CD8-positive, alpha-beta memory T cell (primary cell): ENCODE measurements at regions not wholly inside any gene's neighbourhood (a gene's known extent, or its start where the extent isn't known, plus 50 kb on each side); places are given as distances from the start of the nearest gene placed in this dataset.

Experiments used
- CTCF ChIA-PET: fragments of 350-600 bp; sonication (Branson Sonifier 250); formaldehyde crosslinking; loops from one replicate; lab custom pipeline; 2021; ENCODE audit warnings: antibody characterized with exemption; lab: Charles Lee
- POLR2A ChIA-PET: fragments of 350-600 bp; sonication (Branson Sonifier 250); formaldehyde crosslinking; loops from one replicate; lab custom pipeline; 2021; ENCODE audit warnings: antibody characterized with exemption; lab: Charles Lee
- DNase-seq, 5 donors: peaks; one replicate each; pipeline versions ENCODE4 v3.0.0 to v3.0.0-alpha.2; 2020 to 2022; ENCODE audit warnings: mixed read lengths in 1 of 5
- H3K27ac ChIP-seq: one replicate; pipeline ENCODE4 v1.7.0; 2013; ENCODE audit warnings: low read depth, mild to moderate bottlenecking, low read length, moderate library complexity
- H3K27me3 ChIP-seq: 2 replicates; pipeline ENCODE4 v1.7.0; 2013; ENCODE audit warnings: low read length, mild to moderate bottlenecking; ENCODE audit not compliant: insufficient read depth, poor library complexity, severe bottlenecking
- H3K36me3 ChIP-seq: 2 replicates; pipeline ENCODE4 v1.7.0; 2013; ENCODE audit warnings: mild to moderate bottlenecking, low read length, moderate library complexity; ENCODE audit not compliant: insufficient read depth
- H3K4me1 ChIP-seq: 2 replicates; pipeline ENCODE4 v1.7.0; 2013; ENCODE audit warnings: mild to moderate bottlenecking, low read length, moderate library complexity; ENCODE audit not compliant: insufficient read depth
- H3K4me3 ChIP-seq: 2 replicates; pipeline ENCODE4 v1.7.0; 2013; ENCODE audit warnings: mild to moderate bottlenecking, low read length
- H3K9me3 ChIP-seq: 2 replicates; pipeline ENCODE4 v1.7.0; 2013; ENCODE audit warnings: mild to moderate bottlenecking, low read length
- H3K27ac Mint-ChIP-seq, 8 donors: one replicate each; pipeline ENCODE4 v1.8.0; 2020 to 2021; ENCODE audit warnings: mixed read lengths in 8 of 8, mild to moderate bottlenecking in 6 of 8, inconsistent platforms in 3 of 8, moderate library complexity in 3 of 8
- H3K27me3 Mint-ChIP-seq, 2 donors: one replicate each; pipeline ENCODE4 v1.8.0; 2020 to 2021; ENCODE audit warnings: mixed read lengths in 2 of 2, mild to moderate bottlenecking in 1 of 2, moderate library complexity in 1 of 2
- H3K36me3 Mint-ChIP-seq, 3 donors: one replicate each; pipeline ENCODE4 v1.8.0; 2020 to 2021; ENCODE audit warnings: mixed read lengths in 3 of 3, inconsistent platforms in 1 of 3, mild to moderate bottlenecking in 1 of 3
- H3K4me1 Mint-ChIP-seq, 3 donors: one replicate each; pipeline ENCODE4 v1.8.0; 2020 to 2021; ENCODE audit warnings: mixed read lengths in 3 of 3, inconsistent platforms in 1 of 3, mild to moderate bottlenecking in 1 of 3
- H3K4me3 Mint-ChIP-seq, 7 donors: one replicate each; pipeline ENCODE4 v1.8.0; 2020 to 2021; ENCODE audit warnings: mixed read lengths in 7 of 7, mild to moderate bottlenecking in 6 of 7, moderate library complexity in 4 of 7, inconsistent platforms in 2 of 7
- H3K9me3 Mint-ChIP-seq, 5 donors: one replicate each; pipeline ENCODE4 v1.8.0; 2020 to 2022; ENCODE audit warnings: mixed read lengths in 5 of 5, mild to moderate bottlenecking in 3 of 5, moderate library complexity in 2 of 5, inconsistent platforms in 1 of 5

GRCh38 chr4:35526456-35526855 is 717.9 kb downstream of the ARAP2 start:
- Mint-ChIP-seq H3K27me3 (peaks cover 0 to 1% of the 10 kb centered on the region in 2 donors), H3K4me3 (peak overlapping the region in 1 of 7 donors; percentile 34), H3K4me1 (peaks cover 0 to 6% (median 4%) of the 10 kb centered on the region in 3 donors), H3K36me3 (no peaks in the 10 kb centered on the region), H3K27ac (no peak overlapping the region), H3K9me3 (peaks cover 0 to 8% (median 0%) of the 10 kb centered on the region in 5 donors)
- no peaks in the 10 kb centered on the region for H3K36me3 ChIP-seq
- no peak overlapping the region for H3K27ac ChIP-seq
- H3K4me1 ChIP-seq, result no peaks in the 10 kb centered on the region
- no peak for DNase-seq
- POLR2A ChIA-PET, result no interaction called here
- CTCF ChIA-PET, result no interaction called here
- no peaks in the 10 kb centered on the region for H3K9me3 ChIP-seq
- H3K4me3 ChIP-seq, result no peak overlapping the region
- no peaks in the 10 kb centered on the region for H3K27me3 ChIP-seq

DNA sequence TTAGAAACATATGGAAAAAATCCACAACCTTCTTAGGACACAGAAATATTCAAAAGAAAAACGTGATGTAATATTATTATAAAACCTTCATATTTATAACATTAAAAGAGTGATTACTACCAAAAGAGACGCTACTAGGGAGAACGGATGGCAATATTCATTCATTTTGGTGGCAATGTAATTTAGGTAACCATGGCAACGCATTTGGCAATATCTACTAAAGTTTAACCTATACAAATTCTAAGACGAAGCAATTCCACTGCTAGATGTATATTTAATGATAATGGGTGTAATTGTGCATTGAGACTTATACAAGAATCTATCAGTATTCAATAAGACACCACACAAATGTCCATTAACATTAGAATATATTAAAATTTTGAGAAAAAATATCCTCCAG is 709.4 kb downstream of the ARAP2 start:
- no peak overlapping the region for H3K27ac Mint-ChIP-seq
- POLR2A ChIA-PET, result no interaction called here
- H3K4me1 ChIP-seq, result no peaks in the 10 kb centered on the region
- no peak for DNase-seq
- no peaks in the 10 kb centered on the region for H3K36me3 Mint-ChIP-seq
- H3K9me3 ChIP-seq, result no peaks in the 10 kb centered on the region
- H3K27me3 ChIP-seq, result no peaks in the 10 kb centered on the region
- H3K4me3 Mint-ChIP-seq, result no peak overlapping the region
- no peak overlapping the region for H3K4me3 ChIP-seq
- no peaks in the 10 kb centered on the region for H3K4me1 Mint-ChIP-seq
- no peak overlapping the region for H3K27ac ChIP-seq
- H3K9me3 Mint-ChIP-seq, result peaks cover 0 to 2% (median 0%) of the 10 kb centered on the region in 5 donors
- no peaks in the 10 kb centered on the region for H3K36me3 ChIP-seq
- CTCF ChIA-PET, result no interaction called here
- peaks cover 0 to 1% of the 10 kb centered on the region in 2 donors for H3K27me3 Mint-ChIP-seq

- no peaks in the 10 kb centered on the region for H3K36me3 Mint-ChIP-seq
Observed at GRCh38 chr4:35538807-35539206, 705.5 kb downstream of the ARAP2 start.

DNA sequence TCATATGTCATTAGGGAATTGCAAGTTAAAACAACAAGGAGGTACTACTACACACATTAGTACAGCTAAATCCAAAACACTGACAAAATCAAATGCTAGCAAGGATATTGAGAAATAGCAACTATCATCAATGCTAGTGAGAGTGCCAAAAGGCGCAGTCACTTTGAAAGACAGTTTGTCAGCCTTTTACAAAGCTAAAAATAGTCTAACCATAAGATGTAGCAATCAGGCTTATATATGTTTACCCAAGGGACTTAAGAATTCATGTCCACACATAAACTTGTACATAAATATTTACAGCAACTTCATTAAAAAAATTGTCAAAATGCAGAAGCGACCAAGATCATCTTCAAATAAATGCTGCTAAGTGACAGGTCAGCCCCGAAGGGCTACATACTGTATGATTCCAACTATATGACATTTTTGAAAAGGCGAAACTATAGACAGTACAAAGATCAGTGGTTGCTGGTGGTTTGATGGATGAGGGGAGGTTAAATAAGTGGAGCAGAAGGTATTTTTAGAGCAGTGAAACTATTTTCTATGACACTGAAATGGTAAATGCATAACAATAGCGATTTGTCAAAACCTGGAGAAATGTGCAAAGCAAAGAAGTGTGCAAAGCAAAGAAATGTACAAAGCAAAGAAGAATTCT is 704.8 kb downstream of the ARAP2 start:
- H3K9me3 Mint-ChIP-seq, result peaks cover 0 to 6% (median under 1%) of the 10 kb centered on the region in 5 donors
- Histone ChIP-seq H3K36me3 (no peaks in the 10 kb centered on the region), H3K27ac (no peak overlapping the region), H3K4me3 (no peak overlapping the region), H3K4me1 (no peaks in the 10 kb centered on the region), H3K27me3 (no peaks in the 10 kb centered on the region), H3K9me3 (no peaks in the 10 kb centered on the region)
- ChIA-PET CTCF (no interaction called here), POLR2A (no interaction called here)
- no peaks in the 10 kb centered on the region for H3K36me3 Mint-ChIP-seq
- no peak overlapping the region for H3K27ac Mint-ChIP-seq
- H3K4me1 Mint-ChIP-seq, result no peaks in the 10 kb centered on the region
- H3K27me3 Mint-ChIP-seq, result no peaks in the 10 kb centered on the region
- no peak overlapping the region for H3K4me3 Mint-ChIP-seq
- DNase-seq, result no peak

More at GRCh38 chr4:35538807-35539206, 705.5 kb downstream of the ARAP2 start:
- ChIA-PET POLR2A (no interaction called here), CTCF (no interaction called here)
- no peaks in the 10 kb centered on the region for H3K27me3 ChIP-seq
- no peak overlapping the region for H3K27ac Mint-ChIP-seq
- no peaks in the 10 kb centered on the region for H3K9me3 ChIP-seq
- no peak overlapping the region for H3K27ac ChIP-seq
- H3K4me3 ChIP-seq, result no peak overlapping the region
- DNase-seq, result no peak
- peaks cover 0 to 6% (median 0%) of the 10 kb centered on the region in 5 donors for H3K9me3 Mint-ChIP-seq
- H3K36me3 ChIP-seq, result no peaks in the 10 kb centered on the region
- no peak overlapping the region for H3K4me3 Mint-ChIP-seq
- no peaks in the 10 kb centered on the region for H3K27me3 Mint-ChIP-seq
- H3K4me1 ChIP-seq, result no peaks in the 10 kb centered on the region
- no peaks in the 10 kb centered on the region for H3K4me1 Mint-ChIP-seq

GRCh38 chr4:35541146-35541887 is 703.0 kb downstream of the ARAP2 start:
- Histone ChIP-seq H3K27ac (no peak overlapping the region), H3K27me3 (no peaks in the 10 kb centered on the region), H3K4me3 (no peak overlapping the region), H3K36me3 (no peaks in the 10 kb centered on the region), H3K9me3 (no peaks in the 10 kb centered on the region), H3K4me1 (no peaks in the 10 kb centered on the region)
- H3K4me1 Mint-ChIP-seq, result no peaks in the 10 kb centered on the region
- no peak for DNase-seq
- CTCF ChIA-PET, result no interaction called here
- no peaks in the 10 kb centered on the region for H3K27me3 Mint-ChIP-seq
- H3K27ac Mint-ChIP-seq, result no peak overlapping the region
- POLR2A ChIA-PET, result no interaction called here
- no peak overlapping the region for H3K4me3 Mint-ChIP-seq
- peaks cover 0 to 6% (median 3%) of the 10 kb centered on the region in 5 donors for H3K9me3 Mint-ChIP-seq
- H3K36me3 Mint-ChIP-seq, result no peaks in the 10 kb centered on the region

GRCh38 chr4:35541888-35542213 is 702.5 kb downstream of the ARAP2 start:
- Mint-ChIP-seq H3K27ac (no peak overlapping the region), H3K9me3 (peaks cover 0 to 6% (median 3%) of the 10 kb centered on the region in 5 donors), H3K4me1 (no peaks in the 10 kb centered on the region), H3K27me3 (no peaks in the 10 kb centered on the region), H3K36me3 (no peaks in the 10 kb centered on the region), H3K4me3 (no peak overlapping the region)
- Histone ChIP-seq H3K36me3 (no peaks in the 10 kb centered on the region), H3K4me1 (no peaks in the 10 kb centered on the region), H3K27ac (no peak overlapping the region), H3K9me3 (no peaks in the 10 kb centered on the region), H3K27me3 (no peaks in the 10 kb centered on the region), H3K4me3 (no peak overlapping the region)
- POLR2A ChIA-PET, result no interaction called here
- CTCF ChIA-PET, result no interaction called here
- DNase-seq, result no peak

GRCh38 chr4:35548921-35549320 is 695.4 kb downstream of the ARAP2 start:
- no peak overlapping the region for H3K27ac Mint-ChIP-seq
- Histone ChIP-seq H3K4me1 (no peaks in the 10 kb centered on the region), H3K27ac (no peak overlapping the region), H3K36me3 (no peaks in the 10 kb centered on the region), H3K4me3 (no peak overlapping the region), H3K27me3 (no peaks in the 10 kb centered on the region), H3K9me3 (no peaks in the 10 kb centered on the region)
- H3K9me3 Mint-ChIP-seq, result peaks cover 0 to 7% (median 3%) of the 10 kb centered on the region in 5 donors
- POLR2A ChIA-PET, result no interaction called here
- H3K36me3 Mint-ChIP-seq, result no peaks in the 10 kb centered on the region
- CTCF ChIA-PET, result no interaction called here
- no peak overlapping the region for H3K4me3 Mint-ChIP-seq
- DNase-seq, result no peak
- H3K27me3 Mint-ChIP-seq, result no peaks in the 10 kb centered on the region
- no peaks in the 10 kb centered on the region for H3K4me1 Mint-ChIP-seq

GRCh38 chr4:35556387-35556786 is 687.9 kb downstream of the ARAP2 start:
- H3K9me3 Mint-ChIP-seq, result peaks cover 0 to 3% (median 0%) of the 10 kb centered on the region in 5 donors
- H3K27ac Mint-ChIP-seq, result no peak overlapping the region
- no peak overlapping the region for H3K27ac ChIP-seq
- H3K4me3 Mint-ChIP-seq, result no peak overlapping the region
- ChIA-PET POLR2A (interaction anchor here (0.7 kb wide), 1 partner anchor 365 kb away, joined by 7 read pairs; no protein-coding TSS in a partner anchor), CTCF (no interaction called here)
- no peak for DNase-seq
- no peak overlapping the region for H3K4me3 ChIP-seq
- H3K27me3 ChIP-seq, result no peaks in the 10 kb centered on the region
- peaks cover 0 to 2% (median 0%) of the 10 kb centered on the region in 3 donors for H3K36me3 Mint-ChIP-seq
- no peaks in the 10 kb centered on the region for H3K4me1 Mint-ChIP-seq
- H3K36me3 ChIP-seq, result no peaks in the 10 kb centered on the region
- H3K4me1 ChIP-seq, result no peaks in the 10 kb centered on the region
- no peaks in the 10 kb centered on the region for H3K27me3 Mint-ChIP-seq
- no peaks in the 10 kb centered on the region for H3K9me3 ChIP-seq
